Osteoblast (primary cell): ENCODE measurements at regions not wholly inside any gene's neighbourhood (a gene's known extent, or its start where the extent isn't known, plus 50 kb on each side); places are given as distances from the start of the nearest gene placed in this dataset.

Experiments used
- DNase-seq: peaks from one replicate; pipeline ENCODE4 v3.0.0; 2011; ENCODE audit warnings: low spot score, mixed read lengths; ENCODE audit not compliant: insufficient read length; ENCODE audit errors: missing footprints
- H2AFZ ChIP-seq: 2 replicates; pipeline ENCODE4 v1.6.0; 2011; ENCODE audit warnings: mild to moderate bottlenecking, low read length
- H3K27ac ChIP-seq: 2 replicates; pipeline ENCODE4 v1.5.1; 2011; ENCODE audit warnings: mild to moderate bottlenecking, low read depth, low read length, moderate library complexity
- H3K27me3 ChIP-seq: 2 replicates; pipeline ENCODE4 v1.6.0; 2012; ENCODE audit warnings: mild to moderate bottlenecking, control low read depth, inconsistent platforms, low read length, moderate library complexity; ENCODE audit not compliant: insufficient read depth
- H3K36me3 ChIP-seq: 2 replicates; pipeline ENCODE4 v1.5.1; 2011; ENCODE audit warnings: mild to moderate bottlenecking, low read length, control low read depth, moderate library complexity; ENCODE audit not compliant: insufficient read depth
- H3K4me1 ChIP-seq: 2 replicates; pipeline ENCODE4 v1.5.1; 2011; ENCODE audit warnings: mild to moderate bottlenecking, low read length, control low read depth, moderate library complexity; ENCODE audit not compliant: insufficient read depth
- H3K4me2 ChIP-seq: 2 replicates; pipeline ENCODE4 v1.6.0; 2011; ENCODE audit warnings: mild to moderate bottlenecking, low read length; ENCODE audit not compliant: insufficient read depth
- H3K4me3 ChIP-seq: fragments of 200-600 bp; sonication (generic); 3 replicates; pipeline ENCODE4 v1.5.1; 2012; ENCODE audit warnings: mild to moderate bottlenecking, low read length, inconsistent platforms; ENCODE audit not compliant: insufficient read depth
- H3K79me2 ChIP-seq: 2 replicates; pipeline ENCODE4 v1.6.0; 2012; ENCODE audit warnings: mild to moderate bottlenecking, low read length, control low read depth, inconsistent platforms; ENCODE audit not compliant: insufficient read depth
- H3K9me3 ChIP-seq: 2 replicates; pipeline ENCODE4 v1.5.1; 2011; ENCODE audit warnings: low read depth, low read length, control low read depth
- H4K20me1 ChIP-seq: 2 replicates; pipeline ENCODE4 v1.6.0; 2012; ENCODE audit warnings: mild to moderate bottlenecking, low read length, control low read depth; ENCODE audit not compliant: insufficient read depth
- CTCF ChIP-seq: IDR thresholded peaks from 2 replicates; pipeline ENCODE4 v1.5.1; 2011; ENCODE audit warnings: mild to moderate bottlenecking, low read depth, low read length, moderate library complexity; ENCODE audit errors: extremely low read depth

- no peaks in the 10 kb centered on the region for H3K36me3 ChIP-seq
- H3K4me2 ChIP-seq = no peak overlapping the region
- H4K20me1 ChIP-seq = no peaks in the 10 kb centered on the region
- H3K4me3 ChIP-seq = no peak overlapping the region
- no peaks in the 10 kb centered on the region for H3K9me3 ChIP-seq
- H3K79me2 ChIP-seq = no peaks in the 10 kb centered on the region
- H3K27me3 ChIP-seq = no peaks in the 10 kb centered on the region
- H2AFZ ChIP-seq = no peak overlapping the region
- no peak for DNase-seq
- no peaks in the 10 kb centered on the region for H3K4me1 ChIP-seq
- no peak overlapping the region for H3K27ac ChIP-seq
- TF ChIP-seq CTCF = no peak
Measured at GRCh38 chr4:136571315-136571714, 961.0 kb downstream of the PCDH18 start.

DNA sequence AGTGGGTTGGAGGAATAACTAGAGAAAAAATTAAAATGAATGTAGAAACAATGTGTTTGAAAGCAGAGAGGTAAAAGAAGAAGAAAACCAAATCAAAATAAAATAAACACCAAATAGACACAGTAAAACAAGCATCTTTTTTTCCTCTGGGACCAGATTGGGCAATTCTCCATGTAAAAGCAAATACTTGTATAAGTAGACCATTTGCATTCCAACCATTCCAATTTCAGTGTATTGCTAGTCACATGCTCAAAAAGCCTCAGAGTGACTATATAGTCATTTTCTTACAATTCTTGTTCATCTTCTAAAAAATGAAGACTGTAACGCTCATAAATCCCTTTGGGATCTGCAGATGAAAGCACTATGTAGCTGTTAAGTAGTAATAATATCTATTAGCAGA lies 969.5 kb downstream of the PCDH18 start:
- Histone ChIP-seq H3K4me1 (no peaks in the 10 kb centered on the region), H3K4me3 (no peak overlapping the region), H3K27me3 (no peaks in the 10 kb centered on the region), H2AFZ (no peak overlapping the region), H3K9me3 (peaks cover 2% of the 10 kb centered on the region), H3K79me2 (no peaks in the 10 kb centered on the region), H3K36me3 (no peaks in the 10 kb centered on the region), H3K4me2 (no peak overlapping the region), H3K27ac (no peak overlapping the region), H4K20me1 (no peaks in the 10 kb centered on the region)
- no peak for TF ChIP-seq CTCF
- no peak for DNase-seq

GRCh38 chr4:136558940-136559494 lies 973.3 kb downstream of the PCDH18 start:
- no peaks in the 10 kb centered on the region for H3K36me3 ChIP-seq
- H3K27ac ChIP-seq = no peak overlapping the region
- no peak overlapping the region for H3K4me3 ChIP-seq
- no peak overlapping the region for H3K4me2 ChIP-seq
- DNase-seq = no peak
- H2AFZ ChIP-seq = no peak overlapping the region
- TF ChIP-seq CTCF = no peak
- H3K9me3 ChIP-seq = peaks cover 2% of the 10 kb centered on the region
- no peaks in the 10 kb centered on the region for H3K79me2 ChIP-seq
- no peaks in the 10 kb centered on the region for H3K27me3 ChIP-seq
- H3K4me1 ChIP-seq = no peaks in the 10 kb centered on the region
- no peaks in the 10 kb centered on the region for H4K20me1 ChIP-seq

- Histone ChIP-seq H4K20me1 (no peaks in the 10 kb centered on the region), H3K79me2 (no peaks in the 10 kb centered on the region), H2AFZ (no peak overlapping the region), H3K27ac (no peak overlapping the region), H3K4me3 (no peak overlapping the region), H3K4me2 (no peak overlapping the region), H3K9me3 (peaks cover 2% of the 10 kb centered on the region), H3K36me3 (no peaks in the 10 kb centered on the region), H3K27me3 (no peaks in the 10 kb centered on the region), H3K4me1 (no peaks in the 10 kb centered on the region)
- TF ChIP-seq CTCF = no peak
- DNase-seq = no peak
Measured at GRCh38 chr4:136557396-136557795, 974.9 kb downstream of the PCDH18 start.
